ENCODE measurements at regions not wholly inside any gene's neighbourhood (a gene's known extent, or its start where the extent isn't known, plus 50 kb on each side); places are given as distances from the start of the nearest gene placed in this dataset.

- no peak for TF ChIP-seq EZH2 (IDR thresholded peaks at IDR 0.05; ENCODE audit: borderline replicate concordance, control insufficient read depth, low read depth, low read length)
- no peak for TF ChIP-seq ZBTB33 (IDR thresholded peaks at IDR 0.05)
- TF ChIP-seq HDAC6 (IDR thresholded peaks at IDR 0.05; ENCODE audit: unreplicated experiment), result no peak
- TF ChIP-seq ZZZ3 (IDR thresholded peaks at IDR 0.05; ENCODE audit: control insufficient read depth, insufficient read length, low read depth), result no peak
Measured at GRCh38 chr5:84724683-84725082, 340.0 kb upstream of the EDIL3 start (continued).

- FAIRE-seq, result no peak
- ChIA-PET CTCF (no interaction called here), SMC1A (ENCODE audit: uncharacterized antibody, unreplicated experiment) (interaction anchor here (0.9 to 1.0 kb wide), 2 partner anchors 11 to 38 kb away, joined by 3 to 4 read pairs; no protein-coding TSS in a partner anchor), POLR2A (no interaction called here), RAD21 (ENCODE audit: unreplicated experiment) (interaction anchor here (1.2 kb wide), 1 partner anchor 12 kb away, joined by 3 read pairs; no protein-coding TSS in a partner anchor)
- Histone ChIP-seq H3K36me3 (ENCODE audit: control insufficient read depth in 2 of 2, insufficient read depth in 2 of 2, low read length in 1 of 2) (no peaks in the 10 kb centered on the region), H3K9ac (ENCODE audit: control insufficient read depth, insufficient read depth, low read length) (no peak overlapping the region), H4K20me1 (ENCODE audit: control insufficient read depth, insufficient read depth) (no peaks in the 10 kb centered on the region), H3K27me3 (replicated peaks in 1 of 2; ENCODE audit: control insufficient read depth in 2 of 2, insufficient read depth in 2 of 2, low read length in 1 of 2) (no peaks in the 10 kb centered on the region), H3K9me3 (replicated peaks; ENCODE audit: control insufficient read depth, insufficient read depth, low read length) (no peaks in the 10 kb centered on the region), H3K27ac (ENCODE audit: control insufficient read depth, insufficient read depth) (no peak overlapping the region), H3K4me3 (no peak overlapping the region), H2AFZ (ENCODE audit: control insufficient read depth, low read depth, low read length) (no peak overlapping the region), H3K79me2 (ENCODE audit: control insufficient read depth, insufficient read depth, low read length) (no peaks in the 10 kb centered on the region), H3K4me2 (ENCODE audit: control insufficient read depth, insufficient read depth) (no peak overlapping the region), H3K4me1 (ENCODE audit: control insufficient read depth, insufficient read depth, low read length) (no peaks in the 10 kb centered on the region)
- intact Hi-C loops (cut with micrococcal nuclease; ENCODE audit: unreplicated experiment) (no loop called here), in situ Hi-C loops (cut with MboI) (no loop called here)
- no TSS peak for BruUV-seq (replicated peaks)
- no peak for ATAC-seq
- 94% methylated on average over 3 of the region's 3 CpGs for WGBS (ENCODE audit: insufficient coverage, insufficient replicate concordance, low lambda C conversion rate, missing lambda C conversion rate)
- no peak for DNase-seq (ENCODE audit: low read depth, low spot score)
- TF ChIP-seq KDM1A (IDR thresholded peaks at IDR 0.05; ENCODE audit: borderline replicate concordance) (no peak), RFX5 (IDR thresholded peaks at IDR 0.05; ENCODE audit: low read depth, low read length) (no peak)
Measured at GRCh38 chr5:84724181-84724580, 339.5 kb upstream of the EDIL3 start.
